OCI-M1 (cell line): ENCODE measurements at regions not wholly inside any gene's neighbourhood (a gene's known extent, or its start where the extent isn't known, plus 50 kb on each side); places are given as distances from the start of the nearest gene placed in this dataset.
A peak's percentile ranks its signal among the peaks of the same experiment; 100 is the strongest.
"Not testable (repeated sequence)": the region's sequence is repeated elsewhere in the genome, so short reads cannot be mapped to it uniquely, and the experiment has no call there.

Experiments used
- DNase-seq: peaks from one replicate; lab custom pipeline; 2025; lab: John Stamatoyannopoulos, UW

GRCh38 chr7:20520530-20520929, 94.9 kb upstream of the ABCB5 start:
- no peak for DNase-seq

- no peak for DNase-seq
Measured at GRCh38 chr7:20521243-20521642, 94.2 kb upstream of the ABCB5 start.

DNA sequence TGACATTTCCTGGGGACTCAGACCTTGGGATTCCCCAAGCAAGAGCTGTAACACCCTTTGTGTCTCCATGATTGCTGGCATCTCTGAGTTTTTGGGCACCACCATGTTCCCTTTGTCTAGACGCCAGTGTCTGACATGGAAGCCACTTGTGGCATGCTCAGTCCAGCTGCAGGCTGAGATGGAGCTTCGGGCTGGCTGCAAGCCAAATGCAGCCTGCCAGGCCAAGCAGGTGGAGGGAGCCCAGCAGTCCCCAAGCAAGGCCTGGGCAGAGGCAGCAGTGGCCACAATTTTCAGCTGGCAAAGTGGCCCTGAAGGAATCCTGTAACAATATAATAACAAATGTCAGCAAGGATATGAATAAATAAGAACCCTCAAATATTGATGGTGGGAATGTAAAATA, 86.2 kb upstream of the ABCB5 start:
- no peak for DNase-seq

- no peak for DNase-seq
Measured at GRCh38 chr7:20532890-20533289, 82.6 kb upstream of the ABCB5 start.

GRCh38 chr7:20534543-20534942, 80.9 kb upstream of the ABCB5 start:
- DNase-seq: no peak

GRCh38 chr7:20535541-20535940, 79.9 kb upstream of the ABCB5 start:
- DNase-seq: no peak

DNA sequence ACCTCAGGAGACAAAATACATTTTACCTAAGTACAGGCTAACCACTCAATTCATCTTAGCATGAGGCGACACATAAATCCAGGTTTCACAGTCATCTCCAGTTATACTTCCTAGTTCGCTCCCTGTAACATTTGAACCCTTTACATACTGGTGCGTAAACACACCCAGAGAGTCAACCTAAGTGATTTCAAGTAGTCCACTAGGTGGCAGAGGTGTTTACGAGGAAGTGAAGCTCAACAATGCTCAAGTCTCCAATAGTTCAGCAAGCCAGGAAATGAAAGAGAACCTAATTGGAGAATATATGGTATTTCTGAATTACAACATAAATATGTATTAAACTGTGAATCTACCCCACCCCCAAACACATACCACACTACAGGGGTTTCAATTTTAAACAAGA, 76.3 kb upstream of the ABCB5 start:
- DNase-seq: peak; percentile 33

DNA sequence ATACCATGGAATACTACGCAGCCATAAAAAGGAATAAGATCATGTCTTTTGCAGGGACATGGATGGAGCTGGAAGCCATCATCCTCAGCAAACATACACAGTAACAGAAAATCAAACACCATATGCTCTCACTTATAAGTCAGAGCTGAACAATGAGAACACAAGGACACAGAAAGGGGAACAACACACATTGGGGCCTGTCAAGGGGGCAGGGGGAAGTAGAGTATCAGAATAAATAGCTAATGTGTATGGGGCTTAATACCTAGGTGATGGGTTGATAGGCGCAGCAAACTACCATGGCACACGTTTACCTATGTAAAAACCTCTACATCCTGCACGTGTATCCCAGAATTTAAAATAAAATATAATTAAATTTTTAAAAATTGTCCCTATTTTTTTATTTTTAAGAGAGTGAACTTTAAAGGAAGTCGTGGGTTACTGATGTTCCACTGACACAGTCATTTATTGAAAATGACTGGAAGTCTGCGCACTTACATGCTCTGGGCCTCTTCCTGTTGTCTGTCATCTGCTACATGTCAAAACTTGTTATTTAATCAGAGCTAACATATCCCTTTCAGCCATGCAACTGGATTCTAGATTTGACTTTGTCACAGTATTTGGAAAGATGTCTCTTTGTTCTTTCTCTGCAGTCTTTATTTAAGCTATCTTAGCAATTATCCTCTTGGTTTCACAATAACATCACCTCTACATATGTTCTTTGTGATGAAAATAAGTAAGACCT, 73.7 kb upstream of the ABCB5 start:
- DNase-seq: no peak

- no peak for DNase-seq
Measured at GRCh38 chr7:20542594-20542993, 72.9 kb upstream of the ABCB5 start.

GRCh38 chr7:20543500-20543899, 72.0 kb upstream of the ABCB5 start:
- no peak for DNase-seq

DNA sequence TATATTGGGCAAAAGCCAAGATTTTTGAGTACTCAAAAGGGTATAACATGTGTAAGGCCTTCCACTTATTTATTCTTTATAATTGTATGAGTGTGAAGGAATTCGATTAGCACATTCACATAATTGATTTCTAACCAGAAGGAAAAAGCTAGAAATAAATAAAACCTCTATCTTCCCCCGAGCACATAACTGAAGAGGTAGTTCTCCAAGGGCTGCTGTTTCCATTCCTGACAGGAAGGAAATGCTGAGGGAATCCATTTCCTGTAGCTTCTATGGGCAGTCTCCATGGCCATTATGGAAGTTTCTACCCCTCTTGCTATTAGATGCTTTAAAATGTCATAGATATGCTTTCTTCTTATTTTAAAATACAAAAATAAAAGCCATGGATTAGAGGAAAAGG, 70.5 kb upstream of the ABCB5 start:
- DNase-seq: no peak

GRCh38 chr7:20546958-20547357, 68.5 kb upstream of the ABCB5 start:
- not testable (repeated sequence) for DNase-seq

GRCh38 chr7:20554072-20554471, 61.4 kb upstream of the ABCB5 start:
- no peak for DNase-seq

GRCh38 chr7:20556091-20556490, 59.4 kb upstream of the ABCB5 start:
- no peak for DNase-seq

GRCh38 chr7:20557116-20557515, 58.4 kb upstream of the ABCB5 start:
- DNase-seq: no peak

GRCh38 chr7:20558963-20559716, 56.3 kb upstream of the ABCB5 start:
- no peak for DNase-seq

DNA sequence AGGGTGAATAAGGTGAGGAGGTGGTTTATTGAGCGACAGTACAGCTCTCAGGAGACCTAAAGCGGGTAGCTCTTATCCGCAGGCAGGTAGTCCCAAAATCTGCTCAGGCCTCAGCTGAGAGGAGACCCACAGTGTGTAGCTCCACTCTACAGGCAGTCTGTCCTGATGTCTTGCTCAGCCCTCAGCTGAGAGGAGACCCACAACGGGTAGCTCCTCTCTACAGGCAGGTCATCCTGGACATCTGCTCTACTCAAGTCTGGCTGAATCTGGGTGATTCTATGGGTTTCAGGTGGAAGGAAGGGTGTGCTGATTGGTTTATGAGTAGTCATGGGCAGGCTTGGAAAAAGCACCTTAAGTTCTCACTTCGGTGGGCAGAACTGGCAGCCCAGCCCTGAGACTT, 55.6 kb upstream of the ABCB5 start:
- DNase-seq: no peak

DNA sequence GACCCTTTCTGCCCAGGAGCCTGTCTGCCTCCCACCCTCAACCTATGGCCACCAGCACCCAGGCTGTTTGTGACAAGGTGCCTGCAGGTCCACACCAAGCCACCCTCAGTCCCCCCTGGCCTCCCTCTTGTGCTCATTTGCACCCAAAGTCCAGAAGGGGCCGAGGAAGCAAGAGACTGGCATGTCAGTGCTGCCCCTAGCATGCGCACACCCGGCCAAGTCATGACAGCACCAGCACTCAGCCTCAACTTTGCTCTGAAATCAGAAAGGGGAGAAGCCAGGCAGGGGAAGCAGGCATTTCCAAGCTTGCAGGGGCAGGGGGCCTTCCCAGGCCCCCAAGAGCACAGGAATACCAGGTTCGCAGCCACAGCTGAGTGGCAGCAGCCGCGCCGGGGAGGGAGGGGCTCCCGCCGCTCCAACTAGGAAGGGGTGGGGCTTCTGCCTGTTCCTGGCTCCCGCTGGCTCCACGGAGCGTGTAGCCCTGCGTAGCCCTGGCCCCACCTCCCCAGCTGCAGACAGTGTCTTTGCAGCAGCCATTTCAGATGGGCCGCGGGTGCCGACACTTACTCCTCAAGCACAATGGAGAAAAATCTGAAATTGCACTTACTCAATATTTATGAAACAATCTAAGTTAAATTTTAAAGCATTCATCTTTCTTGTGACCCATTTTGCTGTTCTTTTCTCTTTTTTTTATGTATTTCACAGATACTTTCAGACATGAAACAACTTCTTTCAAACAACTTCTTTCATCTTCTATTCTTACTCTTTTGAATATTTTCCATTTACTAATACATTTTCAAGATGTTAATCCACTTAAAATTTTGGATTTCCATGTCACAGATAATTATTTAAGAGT, 54.9 kb upstream of the ABCB5 start:
- no peak for DNase-seq

DNA sequence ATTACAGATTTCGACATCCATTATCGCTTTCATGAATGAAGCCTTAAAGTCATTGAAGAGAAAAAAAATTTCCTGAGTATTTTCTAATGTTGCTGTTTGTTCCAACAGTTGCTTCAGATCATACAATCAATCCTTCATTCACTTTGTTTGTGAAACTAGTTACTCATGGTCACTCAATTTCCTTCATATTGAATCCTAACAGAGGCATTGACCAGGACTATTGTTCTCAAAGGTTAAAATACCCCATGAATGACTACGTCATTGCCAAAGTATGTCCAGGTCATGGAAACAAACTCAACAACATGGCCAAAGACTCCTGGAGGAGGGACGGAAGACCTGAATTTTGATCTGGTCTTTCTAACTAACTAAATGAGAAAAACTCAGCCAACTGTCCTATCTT, 54.0 kb upstream of the ABCB5 start:
- DNase-seq: no peak

GRCh38 chr7:20561908-20562307, 53.6 kb upstream of the ABCB5 start:
- no peak for DNase-seq

DNA sequence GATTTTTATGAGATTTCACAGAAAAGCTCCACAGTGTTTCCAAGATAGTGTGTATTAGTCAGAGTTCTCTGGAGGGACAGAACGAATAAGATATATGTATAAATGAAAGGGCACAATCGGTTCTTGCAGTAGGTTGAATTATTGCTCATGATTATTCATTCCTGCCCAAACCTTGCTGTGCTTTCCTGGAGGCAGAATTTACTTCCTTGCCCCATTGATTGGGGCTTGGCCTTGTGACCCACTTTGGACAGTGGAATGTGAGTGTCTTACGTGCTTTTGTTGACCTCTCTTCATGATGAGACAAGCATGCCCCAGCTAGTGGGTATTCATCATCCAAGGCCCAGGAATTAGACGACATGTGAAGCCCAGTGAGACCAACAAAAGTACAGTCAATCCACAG, 53.0 kb upstream of the ABCB5 start:
- no peak for DNase-seq
